GM21825 (cell line): ENCODE measurements at regions not wholly inside any gene's neighbourhood (a gene's known extent, or its start where the extent isn't known, plus 50 kb on each side); places are given as distances from the start of the nearest gene placed in this dataset.
"Not testable (repeated sequence)": the region's sequence is repeated elsewhere in the genome, so short reads cannot be mapped to it uniquely, and the experiment has no call there.

Experiments
- ATAC-seq: cut with Tn5 transposase; IDR thresholded peaks from one replicate; pipeline ENCODE4 v1.9.1; 2021; ENCODE audit warnings: mild to moderate bottlenecking, moderate library complexity; ENCODE audit not compliant: unreplicated experiment

DNA sequence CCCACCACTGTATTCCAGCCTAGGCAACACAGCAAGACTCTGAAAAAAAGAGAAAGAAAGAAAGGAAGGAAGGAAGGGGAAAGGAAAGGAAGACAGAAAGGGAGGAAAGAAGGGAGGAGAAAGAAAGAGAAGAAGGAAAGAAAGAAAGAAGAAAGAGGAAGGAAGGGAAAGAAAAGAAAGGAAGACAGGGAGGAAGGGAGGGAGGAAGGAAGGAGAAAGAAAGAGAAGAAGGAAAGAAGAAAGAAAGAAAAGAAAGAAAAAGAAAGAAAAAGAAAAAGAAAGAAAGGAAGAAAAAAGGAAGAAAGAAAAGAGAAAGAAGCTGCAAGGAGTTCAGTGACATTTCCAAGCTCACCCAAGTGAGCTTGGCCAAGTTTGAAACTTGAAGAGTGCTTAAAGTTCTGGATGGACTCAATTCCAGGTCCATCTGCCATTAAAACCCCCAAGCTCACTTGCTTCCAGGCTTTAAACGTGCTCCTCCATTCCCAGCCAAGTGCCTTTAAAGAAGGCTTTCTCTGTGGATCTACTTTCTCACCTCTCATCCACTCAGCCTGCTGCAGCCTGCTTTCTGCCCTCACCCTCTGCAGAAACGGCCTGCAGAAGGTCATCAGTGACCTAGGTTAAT lies 101.5 kb downstream of the VCPKMT start:
- ATAC-seq: no peak

DNA sequence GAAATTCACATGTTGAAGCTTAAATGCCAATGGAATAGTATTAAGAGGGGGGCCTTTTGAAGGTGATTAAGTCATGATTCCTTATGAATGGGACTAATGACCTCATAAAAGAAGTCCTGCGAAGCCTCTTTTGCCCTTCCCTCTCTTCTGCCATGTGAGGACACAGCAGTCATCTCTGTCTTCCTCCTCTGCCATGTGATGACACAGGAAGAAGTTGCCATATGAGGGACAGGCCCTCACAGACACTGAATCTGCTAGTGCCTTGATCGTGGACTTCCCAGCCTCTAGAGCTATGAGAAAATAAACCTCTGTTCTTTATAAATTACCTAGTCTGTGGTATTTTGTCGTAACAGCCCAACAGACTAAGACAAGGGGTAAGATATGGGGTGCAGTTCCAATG lies 100.7 kb downstream of the VCPKMT start:
- no peak for ATAC-seq

DNA sequence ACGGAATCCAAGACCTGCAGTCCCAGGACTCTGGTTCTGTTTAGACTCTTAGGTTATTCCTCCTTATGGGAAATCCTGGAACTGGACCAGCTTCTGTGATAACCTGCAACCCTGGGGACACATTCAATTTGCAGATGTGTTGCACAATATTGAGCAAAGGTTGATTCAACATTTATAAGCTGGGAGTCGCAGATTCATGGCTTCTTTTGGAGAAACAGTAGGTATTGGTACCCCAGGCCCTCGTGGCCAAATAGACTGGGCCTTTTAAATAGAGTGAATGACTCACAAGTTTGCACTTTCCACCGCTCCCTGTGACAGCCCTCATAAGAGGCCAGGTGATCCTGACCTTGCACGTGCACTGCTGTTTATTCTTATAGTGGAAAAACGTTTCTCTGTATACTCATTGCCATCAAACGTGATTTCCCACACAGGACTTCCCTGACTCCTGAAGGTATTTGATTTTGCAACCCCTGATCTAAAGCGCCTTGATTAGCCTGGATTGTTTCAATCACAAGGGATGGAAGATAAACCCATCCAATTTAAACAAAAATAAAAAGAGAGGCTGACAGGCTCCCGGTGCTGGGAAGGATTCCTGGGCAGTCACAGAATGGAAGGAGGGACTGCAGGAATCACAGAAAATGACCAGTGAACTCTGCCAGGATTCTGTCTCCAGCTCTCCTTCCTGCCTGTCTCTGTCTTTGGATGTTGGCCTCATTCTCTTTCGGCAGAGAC lies 98.0 kb downstream of the VCPKMT start:
- ATAC-seq: no peak

DNA sequence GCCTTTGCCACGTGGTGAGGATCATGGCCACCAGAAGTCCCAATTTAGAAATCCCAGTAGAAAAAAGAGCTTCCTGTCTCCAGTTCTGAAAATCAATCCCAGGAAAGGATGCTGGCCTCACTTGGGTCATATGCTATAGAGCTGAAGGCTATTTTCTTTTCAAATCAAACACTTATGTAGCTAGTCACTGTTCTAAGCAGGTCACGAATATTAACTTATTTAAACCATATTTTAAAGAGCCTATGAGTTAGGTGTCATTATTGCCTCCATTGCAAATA lies 97.5 kb downstream of the VCPKMT start:
- no peak for ATAC-seq

DNA sequence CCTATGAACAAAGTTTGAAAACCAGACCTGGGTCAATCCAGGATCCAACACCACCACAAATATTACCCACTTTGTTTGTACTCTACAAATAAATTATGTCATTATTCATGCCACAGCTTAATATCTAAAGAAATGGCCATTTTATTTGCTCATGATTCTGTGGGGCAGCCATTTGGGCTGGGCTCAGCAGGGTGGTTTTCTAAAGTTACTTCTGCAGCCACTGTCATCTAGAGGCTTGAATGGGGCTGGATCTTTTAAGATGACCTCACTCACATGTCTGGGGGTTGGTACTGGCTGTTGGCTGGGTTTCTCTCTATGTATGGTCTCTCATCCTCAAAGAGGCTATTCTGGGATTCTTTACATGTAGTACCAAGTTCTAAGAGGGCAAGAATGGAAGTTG lies 96.2 kb downstream of the VCPKMT start:
- ATAC-seq: no peak

DNA sequence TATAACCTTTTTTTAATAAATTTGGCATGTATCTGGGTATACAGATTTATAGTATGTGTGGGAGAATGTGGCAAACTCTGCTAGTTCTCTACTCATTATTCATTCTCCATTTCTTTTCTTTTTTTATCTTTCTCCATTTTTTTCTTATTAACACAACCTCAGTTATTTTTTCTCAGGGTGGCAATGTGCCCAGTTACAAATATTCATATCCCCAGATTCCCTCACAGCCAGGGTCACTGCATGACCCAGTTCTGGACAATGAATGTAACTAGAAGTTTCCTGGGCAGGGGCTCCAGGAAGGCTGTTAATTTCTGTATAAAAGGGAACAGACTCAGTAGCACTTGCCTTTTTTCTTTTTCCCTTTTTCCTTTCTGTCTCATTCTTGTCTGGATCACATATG lies 95.6 kb downstream of the VCPKMT start:
- no peak for ATAC-seq

DNA sequence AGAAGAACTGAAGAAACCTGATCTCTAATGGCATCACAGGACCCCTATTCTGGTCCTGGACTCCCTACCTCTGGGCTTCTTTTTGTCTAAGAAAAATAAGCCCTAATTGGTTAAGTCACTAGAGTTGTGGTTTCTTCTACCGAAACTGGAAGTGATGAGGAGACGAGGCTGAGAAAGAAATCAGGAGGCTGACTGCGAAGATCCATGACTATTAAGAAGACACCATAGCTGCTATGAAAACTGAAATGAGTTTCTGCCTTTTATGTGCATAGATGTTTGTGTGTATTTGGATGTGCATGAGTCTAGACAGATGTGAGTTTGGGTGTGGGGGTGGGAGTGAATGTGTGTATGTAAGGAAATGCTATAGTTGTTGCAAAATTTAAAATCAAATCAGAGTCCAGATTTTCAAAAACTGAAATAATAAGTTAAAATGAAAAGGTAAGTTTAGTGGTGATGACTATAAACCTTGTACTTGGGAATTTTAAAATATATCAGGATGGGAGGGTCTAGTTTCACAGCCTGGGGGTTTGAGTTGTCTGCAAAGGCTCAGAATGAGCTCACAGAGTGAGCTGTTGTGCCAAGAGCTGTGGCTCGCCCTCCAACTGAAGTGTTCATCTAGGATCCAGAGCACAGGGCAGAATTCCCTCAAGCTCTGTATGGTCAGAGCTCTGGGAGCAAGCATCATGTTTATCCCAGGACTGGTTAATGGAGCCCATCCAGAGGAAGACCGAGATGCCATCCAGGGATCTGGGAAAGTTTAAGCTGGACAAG lies 94.9 kb downstream of the VCPKMT start:
- ATAC-seq: no peak

DNA sequence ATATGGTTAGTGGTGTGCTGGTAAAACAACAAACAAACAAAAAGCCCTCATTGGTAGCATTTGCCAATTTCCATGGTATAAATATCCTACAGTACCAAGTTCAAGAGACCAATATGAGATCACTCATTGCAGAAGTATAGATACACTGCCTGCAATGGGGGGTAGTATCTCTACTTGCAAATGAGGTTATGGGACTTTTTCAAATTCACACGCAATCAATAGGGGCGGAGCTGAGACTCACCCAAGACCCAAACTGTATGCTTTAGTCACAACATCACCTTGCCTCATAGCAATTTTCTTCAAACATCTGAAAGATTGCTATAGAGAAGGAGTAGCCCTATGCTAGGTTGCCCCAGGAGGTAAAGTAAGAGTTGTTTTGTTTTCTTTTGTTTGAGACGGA lies 93.7 kb downstream of the VCPKMT start:
- no peak for ATAC-seq

DNA sequence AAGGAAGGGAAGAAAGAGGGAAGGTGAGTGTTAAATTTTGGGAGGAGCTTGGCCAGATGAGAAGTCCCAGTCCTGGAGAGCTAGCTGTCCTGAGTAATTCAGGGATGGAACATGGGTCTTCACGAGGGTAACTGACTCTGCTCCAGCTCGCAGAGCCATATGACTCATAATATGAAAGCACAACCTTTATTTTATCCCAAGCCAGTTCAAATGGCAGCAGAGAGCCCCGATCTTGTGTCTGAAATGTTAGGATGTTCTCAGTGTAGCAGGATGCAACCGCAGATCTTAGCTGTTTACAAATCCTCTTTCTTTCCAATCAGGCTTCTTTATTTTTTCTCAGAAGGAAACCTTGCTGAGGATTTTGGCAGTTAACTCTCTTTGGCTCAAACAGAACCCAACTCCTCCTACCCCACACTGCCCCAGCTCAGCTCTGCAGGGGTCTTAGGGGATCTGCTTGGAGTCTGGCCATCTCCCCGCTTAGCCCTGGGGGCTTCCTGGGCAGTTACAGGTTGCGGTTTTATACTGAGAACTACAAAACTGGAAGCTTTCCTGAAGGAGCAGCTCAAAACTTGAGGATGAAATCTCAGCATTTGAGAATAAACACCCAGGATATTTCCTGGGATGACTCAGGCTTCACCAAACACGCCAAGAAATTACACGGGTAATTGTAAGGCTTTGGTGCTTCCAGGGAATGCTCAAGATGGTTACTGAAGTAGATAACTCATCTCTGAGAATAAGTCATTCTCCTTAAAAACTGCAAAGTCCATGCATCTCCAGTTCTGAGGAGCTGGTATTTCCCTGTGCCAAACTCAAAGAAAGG lies 92.5 kb downstream of the VCPKMT start:
- no peak for ATAC-seq

DNA sequence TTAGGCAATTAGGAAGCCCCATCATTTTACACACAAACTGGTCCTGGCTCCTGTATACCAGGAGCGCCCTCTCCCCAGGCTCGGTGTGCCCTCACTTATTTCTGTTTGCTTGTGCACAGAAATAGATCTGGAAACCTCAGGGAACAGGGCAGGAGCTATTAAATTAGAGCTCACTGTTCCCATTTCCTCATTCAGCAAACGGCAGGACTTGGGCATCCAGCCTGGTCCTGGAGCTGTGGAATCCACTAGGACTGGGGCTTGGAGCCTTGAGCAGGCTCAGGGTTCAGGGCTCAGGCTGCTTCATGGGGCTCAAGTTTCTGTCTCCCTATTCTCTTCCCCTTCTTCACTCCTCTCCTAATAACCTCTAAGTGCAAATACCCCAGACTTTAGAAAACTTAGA lies 91.3 kb downstream of the VCPKMT start:
- no peak for ATAC-seq

DNA sequence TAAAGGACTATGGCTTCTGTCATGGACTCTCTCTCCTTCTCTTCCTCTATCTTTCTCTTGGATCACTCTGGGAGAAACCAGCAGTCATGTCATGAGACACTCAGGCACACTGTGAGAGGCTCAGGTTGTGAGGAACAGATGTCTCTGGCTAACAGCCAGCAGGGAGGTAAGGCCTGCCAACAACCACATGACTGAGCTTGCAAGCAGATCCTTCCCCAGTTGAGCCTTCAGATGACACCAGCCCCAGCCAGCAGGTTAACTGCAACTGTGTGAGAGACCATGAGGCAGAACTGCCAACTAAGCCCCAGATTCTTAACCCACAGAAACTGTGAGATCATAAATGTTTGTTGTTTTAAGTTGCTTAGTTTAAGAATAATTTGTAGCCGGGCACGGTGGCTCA lies 90.6 kb downstream of the VCPKMT start:
- no peak for ATAC-seq

DNA sequence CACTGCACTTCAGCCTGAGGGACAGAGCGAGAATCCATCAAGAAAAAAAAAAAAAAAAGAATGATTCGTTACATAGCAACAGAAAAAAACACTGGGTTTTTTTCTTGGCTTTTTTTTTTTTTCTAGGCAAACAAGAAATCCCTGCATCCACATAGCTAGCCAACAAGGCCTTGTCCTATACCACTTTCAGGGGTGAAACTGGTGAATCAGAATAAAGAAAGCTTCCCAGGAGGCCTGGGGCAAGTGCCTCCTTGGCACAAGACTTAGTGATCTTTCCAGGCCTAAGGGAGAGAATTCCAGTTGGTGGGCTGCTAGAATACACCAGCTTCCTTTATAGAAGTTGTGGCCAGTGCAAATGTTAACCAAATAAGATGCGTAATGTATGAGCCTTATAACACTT lies 90.0 kb downstream of the VCPKMT start:
- no peak for ATAC-seq

DNA sequence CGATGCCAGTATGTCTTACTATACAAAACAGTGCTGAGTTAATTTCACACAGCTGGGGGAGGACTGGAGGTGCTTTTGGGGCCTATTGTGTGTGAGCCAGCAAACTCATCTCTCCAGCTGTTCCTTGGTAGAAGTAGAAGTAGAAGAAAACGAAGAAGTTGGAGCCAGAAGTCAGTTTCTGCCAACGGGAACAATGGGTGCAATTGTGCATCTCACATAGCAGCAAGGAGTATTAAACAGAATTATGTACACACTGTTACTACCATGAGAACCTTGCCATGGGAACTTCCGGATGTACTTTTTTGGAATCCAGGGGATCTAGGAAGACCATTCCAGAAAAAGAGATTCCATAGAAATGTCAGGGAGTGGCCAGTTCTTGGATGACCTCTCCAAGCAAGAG lies 88.6 kb downstream of the VCPKMT start:
- ATAC-seq: no peak

DNA sequence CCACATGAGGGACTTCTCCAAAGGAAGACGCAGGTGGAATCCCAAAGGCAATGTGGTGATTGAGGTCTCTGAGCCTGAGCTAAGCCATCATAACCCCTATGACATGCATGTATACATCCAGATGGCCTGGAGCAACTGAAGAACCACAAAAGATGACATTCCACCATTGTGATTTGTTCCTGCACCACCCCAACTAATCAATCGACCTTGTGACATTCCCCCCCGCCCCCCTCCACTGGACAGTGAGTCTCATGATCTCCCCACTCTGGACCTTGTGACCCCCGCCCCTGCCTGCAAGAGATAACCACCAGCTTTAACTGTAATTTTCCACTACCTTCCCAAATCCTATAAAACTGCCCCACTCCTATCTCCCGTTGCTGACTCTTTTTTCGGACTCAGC lies 87.9 kb downstream of the VCPKMT start:
- no peak for ATAC-seq

DNA sequence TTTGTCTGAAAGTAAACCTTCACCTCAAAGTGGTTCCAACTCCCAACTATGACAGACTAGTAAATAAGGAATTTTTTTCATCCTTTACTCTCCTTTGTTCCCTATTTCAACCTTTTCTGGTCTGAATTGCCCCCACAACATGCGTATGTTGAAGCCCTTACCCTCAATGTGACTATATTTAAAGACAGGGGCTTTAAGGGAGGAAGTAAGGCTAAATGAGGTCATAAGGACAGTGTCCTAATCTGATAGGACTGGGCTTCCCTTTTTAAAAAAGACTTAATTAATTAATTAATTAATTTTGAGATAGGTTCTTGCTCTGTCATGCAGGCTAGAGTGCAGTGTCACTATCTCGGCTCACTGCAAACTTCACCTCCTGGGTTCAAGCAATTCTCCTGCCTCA lies 86.3 kb downstream of the VCPKMT start:
- ATAC-seq: no peak

DNA sequence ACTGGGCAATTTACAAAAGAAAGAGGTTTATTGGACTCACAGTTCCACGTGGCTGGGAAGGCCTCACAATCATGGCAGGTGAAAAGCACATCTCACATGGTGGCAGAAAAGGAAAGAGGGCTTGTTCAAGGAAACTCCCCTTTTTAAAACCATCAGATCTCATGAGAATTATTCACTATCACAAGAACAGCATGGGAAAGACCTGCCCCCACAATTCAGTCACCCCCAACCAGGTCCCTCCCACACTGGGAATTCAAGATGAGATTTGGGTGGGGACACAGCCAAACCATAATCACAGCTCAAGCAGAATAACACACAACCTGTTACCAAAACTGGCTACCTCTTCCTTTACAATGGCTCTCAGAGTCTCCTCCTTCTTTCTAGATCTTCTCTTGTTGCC lies 85.5 kb downstream of the VCPKMT start:
- ATAC-seq: not testable (repeated sequence)

DNA sequence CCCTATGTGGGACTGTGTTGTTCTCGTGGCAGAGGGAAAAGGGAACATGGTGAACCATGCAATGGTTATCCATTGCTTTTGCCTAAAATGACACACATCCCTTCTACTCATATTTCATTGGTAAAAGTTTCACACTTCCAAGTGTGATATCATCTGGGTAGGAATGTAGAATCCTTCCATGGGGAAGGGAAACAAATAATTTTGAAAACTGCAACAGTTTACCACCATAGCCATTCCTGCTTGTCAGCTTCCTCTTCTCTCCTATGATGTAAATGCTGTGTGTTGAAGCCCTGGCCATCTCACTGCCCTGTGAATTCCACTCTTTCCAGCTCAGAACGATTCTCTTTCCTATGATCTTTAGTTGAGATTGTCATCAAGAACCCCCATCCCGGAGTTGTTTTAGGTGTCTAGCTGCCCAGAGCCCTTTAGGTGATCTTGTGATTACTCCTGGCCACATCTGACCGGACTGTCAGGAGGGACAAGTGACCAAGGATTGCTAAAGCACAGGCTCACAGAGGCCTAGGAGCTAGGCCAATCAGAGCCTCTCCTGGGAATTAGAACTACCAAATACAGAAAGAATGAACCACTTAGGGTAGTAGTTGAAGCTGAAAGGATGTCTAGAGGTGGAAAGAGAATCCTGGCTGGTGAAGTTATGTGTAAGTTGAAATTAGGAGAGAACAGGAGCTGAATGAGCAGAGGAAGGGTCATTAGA lies 84.6 kb downstream of the VCPKMT start:
- no peak for ATAC-seq

DNA sequence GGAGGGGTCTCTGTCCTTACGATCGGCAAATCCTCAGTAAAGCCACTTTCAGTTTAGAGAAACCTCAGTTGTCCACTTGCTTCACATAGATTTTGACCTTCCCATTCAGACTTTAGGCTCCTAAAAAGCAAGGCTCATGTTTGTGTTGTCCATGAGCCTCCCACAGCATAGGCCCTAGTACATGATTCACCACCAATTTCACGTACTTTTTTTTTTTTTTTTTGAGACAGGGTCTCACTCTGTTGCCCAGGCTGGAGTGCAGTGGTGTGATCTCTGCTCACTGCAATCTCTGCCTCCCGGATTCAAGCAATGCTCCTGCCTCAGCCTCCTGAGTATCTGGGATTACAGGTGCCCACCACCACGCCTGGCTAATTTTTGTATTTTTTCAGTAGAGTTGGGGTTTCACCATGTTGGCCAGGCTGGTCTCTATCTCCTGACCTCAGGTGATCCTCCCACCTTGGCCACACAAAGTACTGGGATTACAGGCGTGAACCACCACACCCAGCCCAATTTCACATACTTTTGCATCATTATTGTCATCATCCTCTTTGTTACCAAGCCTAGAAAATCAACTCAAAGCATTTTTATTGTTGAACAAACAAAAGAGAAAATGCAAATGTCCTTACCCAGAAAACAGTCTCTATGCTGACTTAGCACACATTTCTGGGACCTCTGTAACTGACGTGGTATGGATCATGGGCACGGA lies 83.8 kb downstream of the VCPKMT start:
- ATAC-seq: not testable (repeated sequence)

DNA sequence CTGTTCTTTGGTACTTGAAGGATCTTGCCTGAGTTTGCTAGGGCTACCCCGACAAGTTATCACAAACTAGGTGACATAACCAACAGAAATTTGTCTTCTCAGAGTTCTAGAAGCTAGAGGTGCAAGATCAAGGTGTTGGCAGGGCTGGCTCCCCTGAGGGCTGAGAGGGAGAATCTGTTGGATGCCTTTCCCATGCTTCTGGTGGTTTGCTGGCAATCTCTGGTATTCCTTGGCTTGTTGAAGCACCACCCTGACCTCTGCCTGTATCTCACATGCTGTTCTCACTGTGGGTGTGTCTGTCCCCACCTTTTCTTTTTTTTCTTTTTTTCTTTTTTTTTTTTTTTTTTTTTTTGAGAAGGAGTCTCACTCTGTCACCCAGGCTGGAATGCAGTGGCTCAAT lies 81.2 kb downstream of the VCPKMT start:
- ATAC-seq: no peak

DNA sequence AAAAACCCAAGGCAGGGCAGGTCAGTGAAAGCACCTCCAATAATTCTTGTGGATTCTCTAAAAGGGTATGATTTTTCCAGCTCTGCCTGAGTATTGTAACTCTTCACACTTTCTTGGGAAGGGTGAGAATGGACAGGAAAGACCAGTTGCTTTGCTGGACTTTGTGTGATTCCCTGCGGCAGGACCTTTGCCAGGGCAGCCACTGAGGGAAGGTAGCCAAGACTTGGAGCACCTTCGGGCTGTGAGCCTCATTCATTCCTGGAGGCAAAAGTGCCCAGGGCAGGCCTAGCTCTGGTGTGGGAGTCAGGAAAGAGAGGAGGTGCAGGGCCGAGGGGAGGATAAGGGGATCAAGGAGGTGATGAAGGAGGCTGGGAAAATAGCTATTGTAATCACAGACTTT lies 80.2 kb downstream of the VCPKMT start:
- ATAC-seq: no peak
